GM18867 (cell line): ENCODE measurements at regions not wholly inside any gene's neighbourhood (a gene's known extent, or its start where the extent isn't known, plus 50 kb on each side); places are given as distances from the start of the nearest gene placed in this dataset.
"Not testable (repeated sequence)": the region's sequence is repeated elsewhere in the genome, so short reads cannot be mapped to it uniquely, and the experiment has no call there.

ENCODE experiments used
- ATAC-seq: cut with Tn5 transposase; IDR thresholded peaks from one replicate; pipeline ENCODE4 v1.9.1; 2021; ENCODE audit warnings: mild to moderate bottlenecking, moderate library complexity; ENCODE audit not compliant: unreplicated experiment

GRCh38 chr17:30731210-30732132 is 93.0 kb downstream of the CRLF3 start:
- ATAC-seq = peak; percentile 90

GRCh38 chr17:30730837-30731209 is 93.7 kb downstream of the CRLF3 start:
- not testable (repeated sequence) for ATAC-seq

GRCh38 chr17:30730171-30730836 is 94.2 kb downstream of the CRLF3 start:
- not testable (repeated sequence) for ATAC-seq

- ATAC-seq = not testable (repeated sequence)
These were observed 94.9 kb downstream of the CRLF3 start for GRCh38 chr17:30729471-30730170.

- not testable (repeated sequence) for ATAC-seq
These were observed 97.0 kb downstream of the CRLF3 start for GRCh38 chr17:30727517-30727916.

GRCh38 chr17:30726734-30727133 is 97.8 kb downstream of the CRLF3 start:
- ATAC-seq = not testable (repeated sequence)

- ATAC-seq = not testable (repeated sequence)
These were observed 98.2 kb downstream of the CRLF3 start for GRCh38 chr17:30726310-30726709.

GRCh38 chr17:30724034-30724650 is 100.3 kb downstream of the CRLF3 start:
- not testable (repeated sequence) for ATAC-seq

- ATAC-seq = not testable (repeated sequence)
These were observed 102.2 kb downstream of the CRLF3 start for GRCh38 chr17:30722114-30722780.

GRCh38 chr17:30720971-30721370 is 103.5 kb downstream of the CRLF3 start:
- not testable (repeated sequence) for ATAC-seq

- ATAC-seq = no peak
These were observed 104.5 kb downstream of the CRLF3 start for GRCh38 chr17:30720013-30720471.

- ATAC-seq = not testable (repeated sequence)
These were observed 105.1 kb downstream of the CRLF3 start for GRCh38 chr17:30719131-30719973.

GRCh38 chr17:30718691-30719090 is 105.8 kb downstream of the CRLF3 start:
- ATAC-seq = not testable (repeated sequence)

GRCh38 chr17:30718099-30718447 is 106.4 kb downstream of the CRLF3 start:
- not testable (repeated sequence) for ATAC-seq

GRCh38 chr17:30717291-30718098 is 107.0 kb downstream of the CRLF3 start:
- ATAC-seq = no peak

- no peak for ATAC-seq
These were observed 107.8 kb downstream of the CRLF3 start for GRCh38 chr17:30716461-30717290.

- ATAC-seq = peak; percentile 48
These were observed 109.5 kb downstream of the CRLF3 start for GRCh38 chr17:30714825-30715622.
